ENCODE measurements at regions not wholly inside any gene's neighbourhood (a gene's known extent, or its start where the extent isn't known, plus 50 kb on each side); places are given as distances from the start of the nearest gene placed in this dataset.
"Not testable (repeated sequence)": the region's sequence is repeated elsewhere in the genome, so short reads cannot be mapped to it uniquely, and the experiment has no call there.

GRCh38 chr9:39624048-39624447, 268.6 kb downstream of the SPATA31A1 start:
- in situ Hi-C loops (cut with HindIII; ENCODE audit: low pct_ligation_motif_present, low pct_unique_long_range_greater_than_20kb, low sequenced_read_pairs); DNase-seq: not testable (repeated sequence)

GRCh38 chr9:39632071-39632470, 276.6 kb downstream of the SPATA31A1 start:
- in situ Hi-C loops (cut with HindIII; ENCODE audit: low pct_ligation_motif_present, low pct_unique_long_range_greater_than_20kb, low sequenced_read_pairs); DNase-seq: not testable (repeated sequence)

GRCh38 chr9:39649029-39649428, 293.6 kb downstream of the SPATA31A1 start:
- DNase-seq; in situ Hi-C loops (cut with HindIII; ENCODE audit: low pct_ligation_motif_present, low pct_unique_long_range_greater_than_20kb, low sequenced_read_pairs): not testable (repeated sequence)

- DNase-seq; in situ Hi-C loops (cut with HindIII; ENCODE audit: low pct_ligation_motif_present, low pct_unique_long_range_greater_than_20kb, low sequenced_read_pairs): not testable (repeated sequence)
Measured at GRCh38 chr9:39656960-39657603, 301.6 kb downstream of the SPATA31A1 start.

- in situ Hi-C loops (cut with HindIII; ENCODE audit: low pct_ligation_motif_present, low pct_unique_long_range_greater_than_20kb, low sequenced_read_pairs); DNase-seq: not testable (repeated sequence)
Measured at GRCh38 chr9:39663020-39663419, 307.6 kb downstream of the SPATA31A1 start.

- in situ Hi-C loops (cut with HindIII; ENCODE audit: low pct_ligation_motif_present, low pct_unique_long_range_greater_than_20kb, low sequenced_read_pairs); DNase-seq: not testable (repeated sequence)
Measured at GRCh38 chr9:39663713-39664112, 308.2 kb downstream of the SPATA31A1 start.

GRCh38 chr9:39665020-39665419, 309.6 kb downstream of the SPATA31A1 start:
- DNase-seq; in situ Hi-C loops (cut with HindIII; ENCODE audit: low pct_ligation_motif_present, low pct_unique_long_range_greater_than_20kb, low sequenced_read_pairs): not testable (repeated sequence)

GRCh38 chr9:39674437-39675210, 319.2 kb downstream of the SPATA31A1 start:
- DNase-seq; in situ Hi-C loops (cut with HindIII; ENCODE audit: low pct_ligation_motif_present, low pct_unique_long_range_greater_than_20kb, low sequenced_read_pairs): not testable (repeated sequence)

- in situ Hi-C loops (cut with HindIII; ENCODE audit: low pct_ligation_motif_present, low pct_unique_long_range_greater_than_20kb, low sequenced_read_pairs); DNase-seq: not testable (repeated sequence)
Measured at GRCh38 chr9:39675211-39675553, 319.7 kb downstream of the SPATA31A1 start.

GRCh38 chr9:39678534-39679263, 323.2 kb downstream of the SPATA31A1 start:
- DNase-seq; in situ Hi-C loops (cut with HindIII; ENCODE audit: low pct_ligation_motif_present, low pct_unique_long_range_greater_than_20kb, low sequenced_read_pairs): not testable (repeated sequence)

- DNase-seq; in situ Hi-C loops (cut with HindIII; ENCODE audit: low pct_ligation_motif_present, low pct_unique_long_range_greater_than_20kb, low sequenced_read_pairs): not testable (repeated sequence)
Measured at GRCh38 chr9:39680694-39681401, 325.4 kb downstream of the SPATA31A1 start.

GRCh38 chr9:39728862-39729261, 373.4 kb downstream of the SPATA31A1 start:
- in situ Hi-C loops (cut with HindIII; ENCODE audit: low pct_ligation_motif_present, low pct_unique_long_range_greater_than_20kb, low sequenced_read_pairs); DNase-seq: not testable (repeated sequence)

- DNase-seq; in situ Hi-C loops (cut with HindIII; ENCODE audit: low pct_ligation_motif_present, low pct_unique_long_range_greater_than_20kb, low sequenced_read_pairs): not testable (repeated sequence)
Measured at GRCh38 chr9:39744898-39745297, 389.4 kb downstream of the SPATA31A1 start.

- in situ Hi-C loops (cut with HindIII; ENCODE audit: low pct_ligation_motif_present, low pct_unique_long_range_greater_than_20kb, low sequenced_read_pairs); DNase-seq: not testable (repeated sequence)
Measured at GRCh38 chr9:39775570-39775969, 420.1 kb downstream of the SPATA31A1 start.

GRCh38 chr9:39791356-39791755, 435.9 kb downstream of the SPATA31A1 start:
- in situ Hi-C loops (cut with HindIII; ENCODE audit: low pct_ligation_motif_present, low pct_unique_long_range_greater_than_20kb, low sequenced_read_pairs); DNase-seq: not testable (repeated sequence)

GRCh38 chr9:39797935-39798334, 442.5 kb downstream of the SPATA31A1 start:
- in situ Hi-C loops (cut with HindIII; ENCODE audit: low pct_ligation_motif_present, low pct_unique_long_range_greater_than_20kb, low sequenced_read_pairs), result not testable (repeated sequence)

GRCh38 chr9:39799252-39799651, 443.8 kb downstream of the SPATA31A1 start:
- DNase-seq; in situ Hi-C loops (cut with HindIII; ENCODE audit: low pct_ligation_motif_present, low pct_unique_long_range_greater_than_20kb, low sequenced_read_pairs): not testable (repeated sequence)

More at GRCh38 chr9:39797935-39798334, 442.5 kb downstream of the SPATA31A1 start:
- not testable (repeated sequence) for DNase-seq

- in situ Hi-C loops (cut with HindIII; ENCODE audit: low pct_ligation_motif_present, low pct_unique_long_range_greater_than_20kb, low sequenced_read_pairs); DNase-seq: not testable (repeated sequence)
Measured at GRCh38 chr9:39802561-39802960, 447.1 kb downstream of the SPATA31A1 start.
